AG10803 (cell line): ENCODE measurements at regions not wholly inside any gene's neighbourhood (a gene's known extent, or its start where the extent isn't known, plus 50 kb on each side); places are given as distances from the start of the nearest gene placed in this dataset.

Experiments
- DNase-seq: peaks from one replicate; pipeline ENCODE4 v3.0.0; 2010; ENCODE audit warnings: low read depth
- H3K4me3 ChIP-seq: 2 replicates; pipeline ENCODE4 v1.5.1; 2011; ENCODE audit warnings: mild to moderate bottlenecking, low read length, control low read depth
- TF ChIP-seq, protein P1 (sequence below): conservative IDR thresholded peaks from 2 replicates; pipeline ENCODE4 v1.5.1; 2011; ENCODE audit warnings: mild to moderate bottlenecking, low read length, control low read depth, inconsistent platforms

DNA sequence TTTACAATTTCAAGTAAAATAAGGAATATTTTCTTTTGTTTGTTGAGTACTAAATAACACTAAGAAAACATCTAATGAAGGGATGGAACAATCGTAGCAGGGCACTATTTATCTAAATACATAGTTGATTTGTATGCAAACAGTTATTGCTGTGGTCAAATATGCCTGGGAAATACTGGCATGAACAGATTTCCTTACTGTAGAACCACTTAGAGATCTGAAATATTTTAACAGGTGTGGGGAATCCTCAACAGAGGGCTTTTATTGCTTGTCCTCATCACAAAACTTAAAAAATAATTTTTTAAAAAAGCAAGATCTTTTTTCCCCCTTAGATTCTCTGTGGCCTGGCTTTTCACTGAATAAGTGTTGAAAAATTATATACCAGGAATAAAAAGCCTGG lies 233.0 kb upstream of the FAM83B start:
- TF ChIP-seq, protein P1, sequence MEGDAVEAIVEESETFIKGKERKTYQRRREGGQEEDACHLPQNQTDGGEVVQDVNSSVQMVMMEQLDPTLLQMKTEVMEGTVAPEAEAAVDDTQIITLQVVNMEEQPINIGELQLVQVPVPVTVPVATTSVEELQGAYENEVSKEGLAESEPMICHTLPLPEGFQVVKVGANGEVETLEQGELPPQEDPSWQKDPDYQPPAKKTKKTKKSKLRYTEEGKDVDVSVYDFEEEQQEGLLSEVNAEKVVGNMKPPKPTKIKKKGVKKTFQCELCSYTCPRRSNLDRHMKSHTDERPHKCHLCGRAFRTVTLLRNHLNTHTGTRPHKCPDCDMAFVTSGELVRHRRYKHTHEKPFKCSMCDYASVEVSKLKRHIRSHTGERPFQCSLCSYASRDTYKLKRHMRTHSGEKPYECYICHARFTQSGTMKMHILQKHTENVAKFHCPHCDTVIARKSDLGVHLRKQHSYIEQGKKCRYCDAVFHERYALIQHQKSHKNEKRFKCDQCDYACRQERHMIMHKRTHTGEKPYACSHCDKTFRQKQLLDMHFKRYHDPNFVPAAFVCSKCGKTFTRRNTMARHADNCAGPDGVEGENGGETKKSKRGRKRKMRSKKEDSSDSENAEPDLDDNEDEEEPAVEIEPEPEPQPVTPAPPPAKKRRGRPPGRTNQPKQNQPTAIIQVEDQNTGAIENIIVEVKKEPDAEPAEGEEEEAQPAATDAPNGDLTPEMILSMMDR = no peak
- no peak overlapping the region for H3K4me3 ChIP-seq
- no peak for DNase-seq

DNA sequence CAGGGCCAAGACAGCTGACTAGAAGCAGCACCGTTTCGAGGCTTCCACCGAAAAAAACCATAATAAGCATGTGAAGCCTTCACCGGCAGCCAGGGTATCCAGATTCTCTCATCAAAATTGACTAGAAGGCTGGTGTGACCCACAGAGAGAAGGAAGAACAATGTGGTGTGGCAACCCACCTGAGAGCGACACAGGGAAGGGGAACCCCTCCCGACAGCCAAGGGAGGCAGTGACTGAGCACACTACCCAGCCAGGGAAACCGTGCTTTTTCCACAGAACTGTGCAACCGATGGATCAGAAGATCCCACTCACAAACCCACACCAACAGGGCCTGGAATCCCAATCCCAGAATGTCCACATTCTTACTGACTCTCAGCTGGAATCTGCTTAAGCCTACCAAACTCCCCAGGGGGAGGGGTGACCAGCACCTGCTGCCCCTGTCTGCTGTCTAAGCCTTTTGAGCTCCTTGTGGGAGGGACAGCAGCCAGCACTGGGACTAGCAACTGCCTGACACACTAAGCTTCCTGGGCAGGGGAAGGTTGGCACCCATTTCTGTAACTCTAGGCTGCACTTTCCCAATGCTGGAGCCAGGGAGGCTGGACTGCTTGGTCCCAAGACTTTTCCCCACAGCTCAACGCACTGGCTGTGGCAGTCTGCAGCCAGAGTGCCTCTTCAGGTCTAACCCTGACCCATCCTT lies 231.9 kb upstream of the FAM83B start:
- TF ChIP-seq, protein P1 = no peak
- H3K4me3 ChIP-seq = no peak overlapping the region
- DNase-seq = no peak

DNA sequence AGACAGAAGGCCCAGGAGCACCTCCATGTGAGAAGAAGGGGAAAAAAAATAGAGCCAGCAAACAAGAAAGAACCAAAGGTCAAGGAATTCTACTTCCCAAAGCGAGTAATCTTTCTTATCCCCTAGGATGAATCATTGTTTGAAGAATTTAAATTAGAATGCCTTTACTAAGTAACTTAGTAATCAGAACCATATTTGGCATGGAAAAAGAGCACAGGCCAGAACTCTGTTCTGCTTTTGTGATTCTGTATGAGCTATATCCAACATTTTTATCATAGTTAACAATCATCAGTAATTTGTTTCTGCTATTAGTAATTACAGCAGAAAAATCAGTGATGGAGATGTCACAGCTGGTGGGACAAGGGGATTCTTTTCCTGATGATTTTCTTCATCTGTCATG lies 228.8 kb upstream of the FAM83B start:
- TF ChIP-seq, protein P1 = 0 out of 2 replicates have a peak, but pooled peaks have one; percentile 3
- peak; percentile 87 for DNase-seq
- no peak overlapping the region for H3K4me3 ChIP-seq

DNA sequence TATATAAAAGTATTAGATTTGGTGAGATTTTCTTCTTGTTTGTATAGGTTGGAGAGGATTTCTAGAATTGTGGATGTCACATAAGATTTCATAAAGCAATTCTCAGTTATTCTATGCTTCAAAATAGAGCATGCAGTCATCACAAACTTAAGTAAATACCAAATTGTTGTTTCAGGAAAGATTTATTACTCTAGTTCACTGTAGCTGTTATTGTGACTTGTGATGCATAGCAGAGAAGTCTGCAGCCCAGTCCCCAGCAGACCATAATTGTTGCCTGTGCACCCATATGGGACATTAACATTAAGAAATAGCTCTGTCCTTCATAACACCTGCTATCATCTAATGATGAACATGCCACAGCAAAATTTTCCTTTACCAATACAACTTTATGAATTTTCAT lies 228.0 kb upstream of the FAM83B start:
- DNase-seq = no peak
- no peak overlapping the region for H3K4me3 ChIP-seq
- TF ChIP-seq, protein P1 = no peak

DNA sequence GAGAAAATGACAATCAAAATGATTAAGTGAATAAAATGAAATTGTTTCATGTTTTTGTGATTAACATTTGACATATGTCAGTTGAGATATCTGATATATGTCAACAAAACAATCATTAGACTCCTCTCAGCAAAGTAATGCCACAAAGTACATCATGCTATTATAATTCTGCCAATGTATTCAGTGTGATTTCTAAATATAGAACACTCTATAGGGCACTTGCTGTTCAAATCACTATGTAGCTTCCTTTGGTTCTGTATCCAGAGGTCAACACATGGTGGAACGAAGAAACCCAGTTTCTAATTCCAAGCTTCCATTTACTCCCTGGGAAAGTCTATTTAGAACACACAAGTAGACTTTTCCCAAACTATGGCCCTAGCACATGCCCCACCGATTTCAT lies 227.5 kb upstream of the FAM83B start:
- DNase-seq = no peak
- TF ChIP-seq, protein P1 = no peak
- H3K4me3 ChIP-seq = no peak overlapping the region

DNA sequence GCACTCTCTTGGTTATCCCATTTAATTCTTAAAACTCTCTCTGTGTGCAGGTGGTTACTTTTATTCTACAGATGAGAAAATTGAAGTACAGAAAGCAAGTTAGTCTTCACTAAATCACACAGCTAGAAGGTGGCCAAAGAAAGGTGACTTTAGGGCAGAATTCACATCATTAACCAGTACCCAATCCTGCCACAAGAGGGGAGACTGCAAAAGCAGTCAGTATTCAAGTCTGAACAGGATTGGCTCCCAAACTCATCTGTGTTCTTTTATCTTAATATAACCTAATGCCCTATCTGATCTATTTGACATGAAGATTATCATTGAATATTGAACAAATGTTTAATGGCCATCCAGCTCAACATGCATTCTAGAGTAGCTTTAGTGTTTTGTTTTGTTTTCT lies 225.3 kb upstream of the FAM83B start:
- TF ChIP-seq, protein P1 = peak; percentile 66
- no peak overlapping the region for H3K4me3 ChIP-seq
- DNase-seq = peak; percentile 24

DNA sequence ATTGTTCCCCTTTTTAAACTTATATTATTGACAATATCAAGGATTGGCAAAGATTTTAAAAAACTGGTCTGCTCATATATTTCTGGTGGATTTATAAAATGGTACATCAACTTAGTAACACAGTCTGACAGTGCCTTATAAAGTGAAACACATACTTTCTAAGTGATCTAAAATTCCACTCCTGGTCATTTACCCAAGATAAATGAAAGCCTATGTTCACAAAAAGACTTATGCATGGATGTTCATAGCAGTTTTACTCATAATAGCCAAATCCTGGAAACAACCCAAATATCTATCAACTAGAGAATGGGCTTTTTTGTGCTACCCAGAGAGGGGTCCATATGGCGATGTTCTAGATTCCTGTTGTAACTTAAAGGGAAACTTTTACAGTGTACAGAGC lies 222.4 kb upstream of the FAM83B start:
- TF ChIP-seq, protein P1 = no peak
- no peak overlapping the region for H3K4me3 ChIP-seq
- DNase-seq = no peak
